Fibroblast of skin of left biceps (primary cell): ENCODE measurements at regions not wholly inside any gene's neighbourhood (a gene's known extent, or its start where the extent isn't known, plus 50 kb on each side); places are given as distances from the start of the nearest gene placed in this dataset.

Source experiments
- DNase-seq, 2 experiments: peaks; one replicate each; pipeline ENCODE4 v3.0.0-alpha.2; 2013; ENCODE audit warnings: low read depth in 2 of 2

DNA sequence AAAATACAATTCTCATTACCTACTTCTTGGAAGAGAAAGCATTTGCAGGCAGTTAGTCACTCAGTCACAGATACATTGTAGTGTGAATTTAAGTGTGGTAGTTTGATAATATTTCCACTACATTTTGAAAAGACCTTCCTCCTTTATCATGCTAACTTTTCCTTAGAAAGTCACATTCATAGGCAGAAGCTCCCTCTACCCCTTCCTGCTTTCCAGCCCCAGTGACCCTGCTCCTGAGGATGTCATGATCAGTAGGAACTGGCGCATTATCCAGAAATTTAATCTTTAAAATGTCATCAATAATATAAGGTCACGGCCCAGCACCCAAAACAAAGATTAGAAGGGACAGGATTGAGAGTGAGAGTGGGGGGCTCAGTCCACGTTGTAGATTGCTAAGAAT is 707.4 kb upstream of the STXBP6 start:
- no peak for DNase-seq

- no peak for DNase-seq
These were observed 706.9 kb upstream of the STXBP6 start for GRCh38 chr14:25756876-25757275.

GRCh38 chr14:25753130-25753529 is 703.2 kb upstream of the STXBP6 start:
- no peak for DNase-seq

- no peak for DNase-seq
These were observed 700.5 kb upstream of the STXBP6 start for GRCh38 chr14:25750436-25750835.
